HG03571 (cell line): ENCODE measurements at regions not wholly inside any gene's neighbourhood (a gene's known extent, or its start where the extent isn't known, plus 50 kb on each side); places are given as distances from the start of the nearest gene placed in this dataset.

ENCODE experiments used
- ATAC-seq: cut with Tn5 transposase; IDR thresholded peaks from one replicate; pipeline ENCODE4 v1.9.1; 2021; ENCODE audit not compliant: unreplicated experiment

DNA sequence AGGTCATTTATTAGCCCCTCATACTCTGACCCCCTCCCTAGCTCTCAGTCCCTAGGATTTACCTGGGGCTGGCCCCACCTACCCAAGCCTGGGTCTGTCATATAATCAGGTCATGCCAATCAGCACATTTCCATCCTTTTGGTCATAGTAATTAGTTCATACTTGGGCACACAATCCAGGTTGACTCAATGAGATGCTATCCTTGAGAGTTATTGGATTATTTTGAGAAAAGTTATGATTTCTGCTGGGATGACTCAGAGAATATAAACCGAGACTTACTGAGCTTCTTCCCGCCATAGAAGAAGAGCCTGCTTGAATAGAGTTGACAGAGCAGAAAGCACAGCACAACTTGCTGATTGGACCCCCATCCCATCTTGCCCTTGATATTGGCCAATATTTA, 331.5 kb downstream of the CBLN1 start:
- no peak for ATAC-seq

DNA sequence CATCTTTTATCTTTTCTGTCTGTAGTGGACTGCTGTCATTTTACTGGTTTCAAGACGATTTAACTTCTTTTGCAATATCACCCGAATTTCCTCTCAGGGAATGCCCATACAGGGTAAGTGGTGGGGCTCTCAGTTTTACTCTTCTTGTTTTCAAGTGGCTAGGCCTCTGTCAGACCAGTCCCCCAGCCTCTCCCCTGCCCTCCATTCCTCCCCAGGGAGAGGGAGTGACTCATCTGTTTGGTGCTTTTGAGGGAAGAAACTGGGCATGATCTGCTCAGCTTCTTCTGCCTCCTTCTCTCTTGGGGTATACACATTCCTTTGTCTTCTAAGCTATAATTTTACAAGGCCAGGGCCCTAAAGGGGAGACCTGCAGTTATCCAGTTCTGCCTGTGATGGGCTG, 332.0 kb downstream of the CBLN1 start:
- no peak for ATAC-seq

DNA sequence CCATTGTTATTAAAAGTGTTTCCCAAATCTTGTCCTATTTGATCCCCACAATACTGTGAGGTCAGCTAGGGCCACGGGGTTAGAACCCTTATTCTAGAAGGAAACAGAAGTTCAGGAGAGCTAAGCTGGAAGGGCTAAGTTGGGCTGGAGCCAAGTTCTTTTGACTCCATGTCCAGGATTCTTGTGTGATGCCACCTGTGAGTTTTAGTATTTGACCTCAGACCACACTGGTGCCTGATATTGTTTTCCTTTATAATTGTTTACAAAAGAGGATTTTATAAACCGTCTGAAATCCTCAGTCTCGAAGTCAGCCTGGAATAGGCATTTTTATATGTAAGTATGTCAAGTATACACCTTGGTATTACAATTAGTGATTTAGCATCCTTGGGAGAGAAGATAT, 332.7 kb downstream of the CBLN1 start:
- ATAC-seq, result no peak

DNA sequence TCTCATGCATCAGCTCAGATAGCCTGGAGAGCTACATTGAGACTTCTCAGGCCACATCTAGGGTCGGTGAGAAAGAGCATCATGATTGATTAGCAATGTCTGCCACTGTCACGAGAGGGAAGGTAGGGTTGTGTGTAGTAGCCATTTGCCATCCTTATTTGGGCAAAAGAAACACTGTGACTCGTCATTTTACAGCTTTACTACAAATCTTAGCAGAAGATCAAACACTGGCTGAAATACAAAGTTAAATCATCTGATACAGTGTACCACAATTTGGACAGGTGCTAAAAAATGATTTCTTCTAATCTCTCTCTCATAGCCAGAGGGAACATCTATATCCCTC, 334.3 kb downstream of the CBLN1 start:
- ATAC-seq, result no peak

DNA sequence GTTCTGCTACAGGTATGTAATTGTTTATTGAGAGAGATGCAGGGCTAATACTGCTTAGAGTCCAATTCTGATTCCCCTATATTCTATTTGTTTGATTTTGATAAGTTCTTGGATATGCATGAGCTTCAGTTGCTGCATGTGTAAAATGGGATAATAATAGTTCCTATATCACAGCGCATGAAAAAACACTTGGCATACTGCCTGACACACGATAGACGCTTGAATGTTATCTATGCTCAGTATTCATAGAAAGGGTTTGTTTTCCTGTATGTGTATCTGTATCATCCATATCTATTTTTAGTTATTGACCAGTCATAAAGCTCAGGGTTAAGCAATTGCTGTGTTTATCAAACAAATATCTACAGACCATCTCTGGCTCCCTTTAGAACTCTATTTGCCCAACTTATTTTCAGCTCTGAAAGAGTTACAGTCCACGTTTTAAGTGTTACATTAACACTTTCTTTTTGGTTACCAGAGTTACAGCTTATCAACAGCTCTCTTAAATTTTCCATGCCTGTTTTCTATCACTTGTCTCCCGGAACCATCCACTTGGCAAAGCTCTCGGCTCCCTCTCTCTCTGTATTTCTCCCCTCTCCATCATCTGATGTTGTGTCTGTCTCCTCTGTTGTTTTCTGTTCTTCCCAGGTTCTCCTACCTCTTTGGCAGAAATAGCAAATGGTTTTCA, 334.8 kb downstream of the CBLN1 start:
- no peak for ATAC-seq

DNA sequence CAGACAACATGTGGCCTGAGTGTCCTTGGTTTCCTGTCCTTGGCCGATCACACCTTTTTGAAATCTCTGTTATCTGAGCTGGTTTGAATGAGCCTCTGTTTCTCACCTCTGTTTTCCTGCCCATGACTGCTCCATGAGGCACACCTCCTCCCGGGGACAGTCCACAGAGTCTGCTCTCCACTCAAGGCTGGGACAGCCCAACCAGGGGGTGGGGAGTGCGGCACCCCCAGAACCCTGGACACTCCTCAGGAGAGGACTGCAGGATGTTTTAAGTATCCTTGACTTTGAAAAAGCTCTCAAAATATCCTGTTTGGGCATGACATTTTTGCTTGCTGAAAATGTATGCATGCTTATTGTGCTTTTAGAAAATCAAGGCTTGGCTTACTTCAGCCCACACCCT, 333.0 kb upstream of the N4BP1 start:
- ATAC-seq, result no peak

DNA sequence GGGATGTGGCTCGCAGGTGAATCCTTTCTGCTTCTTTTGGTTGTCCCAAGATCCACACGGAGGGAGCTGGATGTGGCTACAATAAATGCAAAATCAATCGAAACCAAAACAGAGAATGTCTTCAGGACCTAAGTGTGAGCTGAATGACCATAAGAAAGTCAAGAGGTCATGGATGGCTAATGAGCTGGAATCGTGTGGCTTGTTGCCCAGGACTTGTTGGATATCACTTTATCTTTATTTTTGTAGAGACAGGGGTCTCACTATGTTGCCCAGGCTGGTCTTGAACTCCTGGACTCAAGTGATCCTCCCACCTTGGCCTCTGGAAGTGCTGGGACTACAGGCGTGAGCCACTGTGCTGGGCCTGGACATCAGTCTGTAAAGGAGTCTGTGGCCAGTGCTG, 326.8 kb upstream of the N4BP1 start:
- no peak for ATAC-seq

DNA sequence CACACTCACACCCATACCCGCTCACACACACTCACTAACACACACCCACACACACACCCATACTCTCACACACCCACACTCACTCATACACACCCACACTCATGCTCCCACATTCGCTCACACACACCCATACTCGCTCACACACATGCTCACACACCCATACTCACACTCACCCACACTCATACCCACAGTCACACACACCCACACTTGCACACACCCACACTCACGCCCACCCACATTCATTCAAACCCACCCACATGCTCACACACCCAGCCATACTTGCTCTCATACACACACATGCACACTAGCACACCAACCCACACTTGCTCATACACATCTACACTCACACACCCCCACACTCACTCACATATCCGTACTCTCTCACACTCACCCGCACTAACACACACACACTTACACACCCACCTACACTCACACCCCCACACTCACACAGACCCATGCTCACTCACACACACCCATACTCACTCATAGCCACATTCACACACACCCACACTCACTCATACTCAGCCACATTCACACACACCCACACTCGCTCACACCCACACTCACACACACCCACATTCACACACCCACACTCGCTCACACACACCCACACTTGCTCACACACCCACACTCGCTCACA, 322.4 kb upstream of the N4BP1 start:
- ATAC-seq, result no peak

DNA sequence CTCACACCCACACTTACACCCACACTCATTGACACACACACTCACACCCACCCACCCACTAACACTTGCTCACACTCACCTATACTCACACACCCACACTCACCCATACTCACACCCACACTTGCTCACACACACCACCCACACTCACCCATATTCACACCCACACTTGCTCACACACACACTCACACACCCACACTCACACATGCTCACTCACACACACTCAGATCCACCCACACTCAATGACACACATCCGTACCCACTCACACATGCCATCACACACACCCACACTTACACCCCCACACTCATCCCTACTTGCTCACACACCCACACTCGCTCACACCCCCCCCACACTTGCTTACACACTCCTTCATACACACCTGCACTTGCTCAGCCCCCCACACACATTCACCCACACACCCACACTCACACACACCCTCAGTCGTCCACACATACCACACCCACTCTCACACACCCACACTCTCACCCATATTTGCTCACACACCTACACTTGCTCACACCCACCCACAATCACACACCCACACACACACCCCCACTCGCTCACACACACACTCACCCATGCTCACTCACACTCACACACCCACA, 321.1 kb upstream of the N4BP1 start:
- no peak for ATAC-seq

DNA sequence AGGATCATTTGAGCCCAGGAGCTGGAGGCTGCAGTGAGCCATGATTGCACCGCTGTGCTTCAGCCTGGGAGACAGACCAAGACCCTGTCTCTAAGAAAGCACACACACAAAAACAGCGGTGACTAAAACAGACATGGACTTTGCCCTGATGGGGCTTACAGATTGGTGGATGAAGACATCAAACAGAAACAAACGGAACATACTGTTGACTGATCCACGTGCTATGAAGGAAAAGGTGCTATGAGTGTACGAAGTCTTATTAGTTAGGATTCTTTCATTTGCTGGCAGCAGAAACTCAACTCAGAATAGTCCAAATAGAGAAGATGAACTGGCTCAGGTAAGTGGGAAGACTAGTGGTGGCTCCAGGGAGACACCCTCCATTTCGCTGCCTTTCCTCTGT, 309.8 kb upstream of the N4BP1 start:
- ATAC-seq, result no peak

DNA sequence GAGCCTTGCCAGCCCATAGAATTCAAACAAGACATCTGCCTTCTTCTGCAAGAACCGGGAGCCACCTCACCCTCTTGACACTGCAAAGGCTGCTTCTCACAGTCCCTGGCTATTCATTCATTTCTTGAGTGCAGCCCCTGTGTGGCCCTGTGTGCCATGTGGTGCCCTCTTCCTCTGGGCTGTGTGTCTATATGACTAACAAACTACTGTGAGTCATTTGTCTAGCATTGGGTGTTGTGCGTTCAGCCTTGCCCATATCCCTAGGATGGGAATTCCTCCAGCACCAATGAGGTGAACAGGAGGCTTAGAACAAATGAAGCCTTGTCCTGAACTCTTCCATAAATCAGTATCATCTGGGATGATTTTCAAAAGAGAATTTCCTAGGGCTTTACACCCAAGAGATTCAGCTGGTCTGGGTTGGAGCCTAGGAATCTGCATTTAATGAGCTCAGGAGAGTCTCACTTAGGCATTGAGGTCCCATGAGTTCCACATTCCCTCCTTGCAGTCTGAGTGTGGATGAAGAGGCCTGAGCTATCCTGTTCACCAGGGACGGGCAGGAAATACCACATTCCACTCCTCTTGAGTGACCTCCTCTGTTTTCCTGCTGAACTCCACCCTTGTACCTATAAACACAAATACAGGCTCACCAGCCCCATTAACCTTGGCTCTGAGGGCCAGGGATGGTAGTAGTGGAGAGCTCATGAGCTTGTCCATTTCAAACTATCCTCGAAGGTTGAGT, 308.7 kb upstream of the N4BP1 start:
- no peak for ATAC-seq

DNA sequence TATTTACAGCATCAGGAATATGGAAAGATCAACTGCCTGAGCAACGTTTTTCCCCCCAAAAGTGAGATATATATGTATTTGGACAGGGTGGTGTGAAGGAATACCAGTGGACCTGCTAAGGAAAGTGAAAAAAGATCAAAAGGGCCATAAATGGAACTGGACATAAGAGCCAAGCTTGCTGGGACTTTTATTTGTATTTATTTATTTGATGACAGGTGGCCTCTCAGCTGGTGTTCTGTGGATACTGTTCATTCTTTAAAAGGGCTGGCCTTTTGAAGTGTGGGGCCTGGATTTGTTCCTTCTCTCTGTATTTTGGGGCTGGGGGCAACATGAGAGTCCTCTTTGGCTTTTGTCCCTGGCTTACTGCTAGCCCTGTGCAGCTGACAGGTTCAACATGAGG, 306.6 kb upstream of the N4BP1 start:
- no peak for ATAC-seq

DNA sequence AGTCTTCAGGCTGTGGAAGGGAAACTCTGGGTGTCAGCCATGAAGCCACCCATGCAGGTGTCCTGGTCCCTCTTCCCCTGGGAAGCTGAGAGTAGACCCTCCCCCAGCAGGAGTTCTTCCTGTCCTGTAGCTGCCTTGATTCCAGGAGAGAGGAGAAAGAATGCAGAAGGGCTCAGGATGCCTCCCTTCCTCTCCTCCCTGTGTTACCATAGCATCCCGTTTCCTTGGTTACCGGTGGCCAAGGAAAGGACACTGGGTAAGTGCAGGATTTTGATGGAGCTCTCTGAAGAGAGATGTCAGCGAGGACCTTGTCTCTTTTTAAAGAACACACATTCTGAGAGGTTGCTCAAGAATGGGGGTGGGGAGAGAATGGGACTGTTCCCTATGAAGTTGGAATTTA, 304.1 kb upstream of the N4BP1 start:
- ATAC-seq, result no peak

DNA sequence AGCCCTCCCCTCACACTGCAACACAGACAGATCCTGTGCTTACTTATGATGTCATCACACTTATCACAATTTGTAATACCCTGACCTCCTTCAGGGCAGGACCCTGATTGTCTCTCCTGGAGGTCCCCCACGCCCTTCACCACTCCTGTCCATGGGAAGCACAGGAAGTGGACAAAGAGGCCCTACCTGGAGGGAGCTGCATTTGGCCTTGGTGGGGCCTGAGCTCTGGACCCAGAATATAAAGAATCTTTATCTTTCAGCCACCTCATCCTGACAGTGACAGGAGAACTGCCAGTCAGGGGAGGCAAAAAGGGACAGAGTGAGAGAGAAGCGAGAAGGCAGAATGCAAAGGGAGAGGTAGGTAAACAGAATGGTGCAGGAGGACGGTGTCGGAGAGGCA, 303.4 kb upstream of the N4BP1 start:
- no peak for ATAC-seq

DNA sequence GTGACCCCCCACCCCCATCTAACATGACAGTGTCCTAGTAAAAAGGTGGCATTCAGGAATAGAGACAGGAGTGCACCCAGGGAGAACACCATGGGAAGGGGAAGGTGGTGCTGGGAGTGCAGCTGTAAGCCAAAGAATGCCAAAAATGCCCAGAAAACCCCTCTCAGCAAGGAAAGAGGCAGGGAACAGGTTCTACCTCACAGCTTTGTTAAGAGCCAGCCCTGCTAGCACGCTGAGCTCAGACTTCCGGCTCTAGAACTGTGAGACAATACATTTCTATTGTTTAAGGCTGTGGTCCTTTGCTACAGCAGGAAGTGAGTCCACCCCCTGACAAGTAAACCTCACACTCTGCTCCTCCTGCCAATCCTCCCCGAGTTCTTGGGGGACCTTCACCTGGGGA, 302.4 kb upstream of the N4BP1 start:
- no peak for ATAC-seq

DNA sequence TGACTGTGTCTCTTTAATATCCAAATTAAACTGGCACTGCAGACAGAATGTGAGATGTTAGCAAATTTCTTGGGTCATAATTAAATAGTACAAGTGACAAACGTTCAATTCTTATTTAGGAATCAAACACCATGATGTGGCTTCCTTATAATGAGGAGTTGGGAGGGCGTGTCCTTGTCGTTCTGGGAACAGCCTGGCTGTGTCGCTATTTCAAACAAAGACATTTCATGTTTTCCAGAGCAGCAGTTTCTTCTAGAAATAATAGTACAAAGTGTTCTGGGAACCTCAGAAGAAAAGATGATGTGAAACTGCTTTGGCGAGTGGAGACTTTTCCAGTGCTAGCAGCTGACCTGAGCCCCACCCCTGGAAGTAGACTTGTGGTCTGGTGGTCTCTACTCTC, 301.7 kb upstream of the N4BP1 start:
- no peak for ATAC-seq

DNA sequence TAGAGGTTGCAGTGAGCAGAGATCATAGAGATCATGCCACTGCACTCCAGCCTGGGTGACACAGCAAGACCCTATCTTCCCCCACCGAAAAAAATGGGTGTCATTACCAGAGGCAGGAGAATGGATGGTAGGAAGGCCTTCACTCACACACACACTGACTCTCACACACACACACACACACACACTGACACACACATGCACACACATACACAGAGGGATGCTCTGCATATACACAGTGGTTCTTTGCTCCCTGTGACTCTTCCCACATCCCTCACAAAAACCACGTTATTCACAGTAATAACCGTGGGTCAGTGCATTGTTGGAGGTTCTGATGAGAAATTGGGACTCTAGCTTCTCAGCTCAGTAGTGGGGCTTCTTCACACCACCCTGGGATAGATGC, 300.2 kb upstream of the N4BP1 start:
- no peak for ATAC-seq

DNA sequence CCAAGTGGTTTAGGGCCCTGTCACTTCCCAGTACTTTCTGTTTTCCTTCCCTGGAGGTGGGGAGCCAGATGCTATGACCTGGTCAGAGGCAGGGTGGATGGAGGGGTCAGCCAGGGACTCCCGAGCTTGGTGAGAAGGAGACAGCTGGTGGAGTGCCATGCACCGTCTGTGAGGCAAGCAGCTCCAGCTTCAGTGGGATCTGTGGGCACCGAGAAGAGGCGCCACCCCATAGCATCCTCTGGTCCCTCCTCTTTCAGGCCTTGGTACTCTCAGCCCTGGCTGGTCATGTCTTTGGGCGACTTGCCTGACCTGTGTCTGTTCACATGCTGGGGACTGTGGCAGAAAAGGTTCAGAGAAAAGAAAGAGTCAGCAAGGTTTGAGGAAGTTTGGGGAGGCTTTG, 299.3 kb upstream of the N4BP1 start:
- no peak for ATAC-seq

DNA sequence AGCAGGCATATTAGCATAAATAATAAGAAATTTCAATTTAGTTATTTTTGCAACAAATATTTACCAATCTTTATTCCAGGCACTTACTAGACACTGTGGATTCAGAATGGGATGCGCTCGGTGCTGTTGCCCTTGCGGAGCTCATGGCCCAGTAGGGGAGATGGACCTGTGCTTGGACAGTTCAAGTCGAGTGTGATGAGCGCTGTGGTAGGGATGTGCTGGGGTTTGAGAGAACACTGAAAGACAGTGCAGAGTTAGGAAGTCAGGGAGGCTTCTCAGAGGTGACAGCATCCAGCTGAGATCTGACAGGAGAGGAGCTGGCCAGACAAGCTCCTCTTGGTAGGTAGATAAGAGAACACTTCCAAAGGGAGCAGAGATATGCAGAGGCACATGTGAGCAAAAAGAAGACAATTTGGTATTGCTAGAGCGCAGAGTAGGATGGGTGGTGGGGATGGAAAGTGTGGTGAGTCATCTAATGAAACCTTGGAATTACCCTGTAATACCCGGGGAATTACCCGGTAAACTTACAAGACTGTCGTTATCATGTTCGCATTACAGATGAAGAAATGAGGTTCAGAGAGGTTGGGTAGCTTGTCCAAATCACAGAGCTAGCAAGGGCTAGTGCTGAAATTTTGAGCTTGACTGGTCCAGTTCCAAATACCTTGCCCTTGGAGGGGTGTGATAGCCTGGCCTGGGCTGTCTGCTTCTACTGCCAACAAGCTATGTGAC, 298.1 kb upstream of the N4BP1 start:
- no peak for ATAC-seq

DNA sequence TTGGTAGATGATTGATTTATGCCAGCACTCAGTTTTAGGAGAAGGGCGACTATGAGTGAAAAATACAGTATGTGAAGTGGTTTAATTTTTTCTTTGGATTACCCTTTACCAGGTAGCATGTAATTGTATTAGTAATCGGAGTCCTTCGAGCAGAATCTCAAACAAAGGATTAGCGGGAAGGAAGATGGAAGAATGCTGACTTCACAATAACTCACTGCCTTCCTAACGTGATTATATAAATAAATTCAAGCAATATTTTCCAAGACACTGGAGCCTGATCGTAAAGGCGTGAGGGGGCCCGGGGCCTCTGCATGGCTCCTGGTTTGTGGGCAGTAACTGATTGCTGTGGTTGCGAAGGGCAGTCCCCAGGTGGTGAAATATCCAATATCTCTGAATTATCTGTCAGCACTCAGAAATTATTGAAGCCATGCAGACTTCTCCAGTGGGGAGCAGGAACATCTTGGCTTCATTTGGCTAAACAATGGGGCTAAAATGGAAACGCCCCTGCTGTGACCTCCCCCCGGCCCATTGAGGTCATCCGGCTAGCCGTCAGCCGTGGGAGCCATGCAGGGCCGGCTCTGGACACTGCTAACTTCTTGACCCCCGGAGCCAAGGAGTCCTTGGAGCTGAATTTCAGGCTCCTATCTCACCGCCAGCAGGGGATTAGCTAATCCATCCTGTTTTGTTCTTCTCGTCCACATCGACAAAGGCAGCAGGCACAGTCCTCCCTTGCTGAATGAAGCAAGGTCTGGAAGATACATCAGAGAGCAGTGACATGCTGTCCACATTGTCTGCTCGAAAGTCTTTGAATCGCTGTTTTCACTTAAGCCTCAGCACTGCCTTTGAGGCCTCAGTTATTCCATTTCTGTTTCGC, 295.9 kb upstream of the N4BP1 start:
- no peak for ATAC-seq

DNA sequence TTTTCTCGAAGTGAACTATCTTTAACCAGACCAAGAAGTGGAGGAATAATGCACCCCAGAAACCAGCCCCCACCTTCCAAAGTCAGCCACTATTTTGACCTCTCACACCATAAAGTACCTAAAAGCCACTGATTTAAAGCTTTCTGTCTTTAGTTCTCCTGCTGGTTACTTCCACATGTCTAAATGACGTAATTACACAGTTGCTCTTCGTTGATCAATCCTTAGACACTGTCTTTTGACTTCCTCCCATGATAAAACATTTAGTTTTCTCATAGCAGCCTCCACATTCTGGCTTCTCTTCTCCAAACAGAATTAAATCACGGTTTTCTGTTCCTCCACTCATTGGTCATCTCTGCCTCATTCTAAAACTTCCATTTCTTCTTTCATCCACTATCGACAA, 294.4 kb upstream of the N4BP1 start:
- no peak for ATAC-seq
